Large intestine (tissue), 3 donors: ENCODE measurements at regions not wholly inside any gene's neighbourhood (a gene's known extent, or its start where the extent isn't known, plus 50 kb on each side); places are given as distances from the start of the nearest gene placed in this dataset.
"Not testable (repeated sequence)": the region's sequence is repeated elsewhere in the genome, so short reads cannot be mapped to it uniquely, and the experiment has no call there.

ENCODE experiments used
- DNase-seq, 2 donors: peaks; one replicate each; pipeline versions ENCODE4 v3.0.0 to v3.0.0-alpha.2; 2013
- H3K27ac ChIP-seq: one replicate; pipeline ENCODE4 v1.5.1; 2013; ENCODE audit warnings: low read length
- H3K27me3 ChIP-seq: 2 replicates; pipeline ENCODE4 v1.6.1; 2013; ENCODE audit warnings: low read length; ENCODE audit not compliant: control insufficient read depth, insufficient read depth
- H3K36me3 ChIP-seq: 2 replicates; pipeline ENCODE4 v1.6.1; 2013; ENCODE audit warnings: low read length; ENCODE audit not compliant: control insufficient read depth, insufficient read depth
- H3K4me1 ChIP-seq: one replicate; pipeline ENCODE4 v1.6.1; 2013; ENCODE audit warnings: low read length; ENCODE audit not compliant: control insufficient read depth, insufficient read depth
- H3K4me3 ChIP-seq: one replicate; pipeline ENCODE4 v1.5.1; 2013; ENCODE audit warnings: low read length
- H3K9me3 ChIP-seq: one replicate; pipeline ENCODE4 v1.6.1; 2013; ENCODE audit warnings: mild to moderate bottlenecking, low read depth, low read length, moderate library complexity; ENCODE audit not compliant: control insufficient read depth
- WGBS: methylation state at CpG from one replicate; pipeline ENCODE4 v1.1.5; 2013; ENCODE audit warnings: low lambda C conversion rate; ENCODE audit not compliant: insufficient coverage; 5-methylcytosine and 5-hydroxymethylcytosine counted together

GRCh38 chr2:57207191-57207590 is 839.4 kb upstream of the VRK2 start:
- no peak for DNase-seq
- Histone ChIP-seq H3K9me3 (no peaks in the 10 kb centered on the region), H3K4me1 (peaks cover 9% of the 10 kb centered on the region), H3K27me3 (no peaks in the 10 kb centered on the region), H3K27ac (no peak overlapping the region), H3K36me3 (no peaks in the 10 kb centered on the region), H3K4me3 (no peak overlapping the region)
- WGBS: no CpG with 5 or more reads among the region's 1 CpG

- no CpG with 5 or more reads among the region's 4 CpGs for whole genome bisulfite sequencing
- H3K4me1 ChIP-seq: peaks cover 3% of the 10 kb centered on the region
- H3K4me3 ChIP-seq: no peak overlapping the region
- no peaks in the 10 kb centered on the region for H3K9me3 ChIP-seq
- H3K27me3 ChIP-seq: no peaks in the 10 kb centered on the region
- DNase-seq: no peak
- H3K27ac ChIP-seq: no peak overlapping the region
- no peaks in the 10 kb centered on the region for H3K36me3 ChIP-seq
These were observed 836.8 kb upstream of the VRK2 start for GRCh38 chr2:57209799-57210198.

- Histone ChIP-seq H3K9me3 (no peaks in the 10 kb centered on the region), H3K36me3 (no peaks in the 10 kb centered on the region), H3K4me1 (no peaks in the 10 kb centered on the region), H3K27ac (no peak overlapping the region), H3K27me3 (no peaks in the 10 kb centered on the region), H3K4me3 (no peak overlapping the region)
- WGBS: no CpG with 5 or more reads among the region's 4 CpGs
- no peak for DNase-seq
These were observed 835.8 kb upstream of the VRK2 start for GRCh38 chr2:57210855-57211254.

- Histone ChIP-seq H3K9me3 (peaks cover 12% of the 10 kb centered on the region), H3K36me3 (no peaks in the 10 kb centered on the region), H3K27me3 (no peaks in the 10 kb centered on the region), H3K4me1 (no peaks in the 10 kb centered on the region), H3K4me3 (no peak overlapping the region), H3K27ac (no peak overlapping the region)
- no CpG with 5 or more reads among the region's 2 CpGs for WGBS
- no peak for DNase-seq
These were observed 829.6 kb upstream of the VRK2 start for GRCh38 chr2:57217013-57217412.

GRCh38 chr2:57218206-57218605 is 828.4 kb upstream of the VRK2 start:
- no peak overlapping the region for H3K4me3 ChIP-seq
- no peaks in the 10 kb centered on the region for H3K27me3 ChIP-seq
- H3K9me3 ChIP-seq: peaks cover 12% of the 10 kb centered on the region
- H3K27ac ChIP-seq: no peak overlapping the region
- no CpG with 5 or more reads among the region's 2 CpGs for WGBS
- no peak for DNase-seq
- H3K36me3 ChIP-seq: no peaks in the 10 kb centered on the region
- no peaks in the 10 kb centered on the region for H3K4me1 ChIP-seq

- H3K36me3 ChIP-seq, DNase-seq, H3K27me3 ChIP-seq, H3K4me1 ChIP-seq, H3K27ac ChIP-seq, H3K9me3 ChIP-seq, H3K4me3 ChIP-seq: not testable (repeated sequence)
- WGBS: 60% methylated on average over 1 of the region's 12 CpGs
These were observed 816.9 kb upstream of the VRK2 start for GRCh38 chr2:57229706-57230105.

GRCh38 chr2:57232341-57232740 is 814.3 kb upstream of the VRK2 start:
- DNase-seq, H3K9me3 ChIP-seq, H3K4me3 ChIP-seq, H3K27me3 ChIP-seq, H3K27ac ChIP-seq, H3K36me3 ChIP-seq, H3K4me1 ChIP-seq: not testable (repeated sequence)
- 100% methylated on average over 3 of the region's 9 CpGs for WGBS

GRCh38 chr2:57251495-57251894 is 795.1 kb upstream of the VRK2 start:
- H3K9me3 ChIP-seq, H3K4me3 ChIP-seq, DNase-seq, H3K4me1 ChIP-seq, H3K27ac ChIP-seq, H3K27me3 ChIP-seq, H3K36me3 ChIP-seq: not testable (repeated sequence)
- 100% methylated on average over 1 of the region's 3 CpGs for WGBS

- DNase-seq, H3K4me1 ChIP-seq, H3K4me3 ChIP-seq, H3K9me3 ChIP-seq, H3K27me3 ChIP-seq, H3K27ac ChIP-seq, H3K36me3 ChIP-seq: not testable (repeated sequence)
- no CpG with 5 or more reads among the region's 9 CpGs for WGBS
These were observed 770.2 kb upstream of the VRK2 start for GRCh38 chr2:57276408-57276807.

- no peak overlapping the region for H3K4me3 ChIP-seq
- H3K27me3 ChIP-seq: no peaks in the 10 kb centered on the region
- H3K36me3 ChIP-seq: no peaks in the 10 kb centered on the region
- DNase-seq: no peak
- H3K9me3 ChIP-seq: no peaks in the 10 kb centered on the region
- H3K27ac ChIP-seq: no peak overlapping the region
- H3K4me1 ChIP-seq: no peaks in the 10 kb centered on the region
These were observed 768.2 kb upstream of the VRK2 start for GRCh38 chr2:57278451-57278850.

GRCh38 chr2:57291209-57291608 is 755.4 kb upstream of the VRK2 start:
- no peaks in the 10 kb centered on the region for H3K4me1 ChIP-seq
- no peaks in the 10 kb centered on the region for H3K9me3 ChIP-seq
- H3K27me3 ChIP-seq: no peaks in the 10 kb centered on the region
- no peak overlapping the region for H3K4me3 ChIP-seq
- no peak overlapping the region for H3K27ac ChIP-seq
- no peaks in the 10 kb centered on the region for H3K36me3 ChIP-seq
- no peak for DNase-seq
- 75% methylated on average over 1 of the region's 2 CpGs for WGBS
